ENCODE measurements at regions not wholly inside any gene's neighbourhood (a gene's known extent, or its start where the extent isn't known, plus 50 kb on each side); places are given as distances from the start of the nearest gene placed in this dataset.

DNA sequence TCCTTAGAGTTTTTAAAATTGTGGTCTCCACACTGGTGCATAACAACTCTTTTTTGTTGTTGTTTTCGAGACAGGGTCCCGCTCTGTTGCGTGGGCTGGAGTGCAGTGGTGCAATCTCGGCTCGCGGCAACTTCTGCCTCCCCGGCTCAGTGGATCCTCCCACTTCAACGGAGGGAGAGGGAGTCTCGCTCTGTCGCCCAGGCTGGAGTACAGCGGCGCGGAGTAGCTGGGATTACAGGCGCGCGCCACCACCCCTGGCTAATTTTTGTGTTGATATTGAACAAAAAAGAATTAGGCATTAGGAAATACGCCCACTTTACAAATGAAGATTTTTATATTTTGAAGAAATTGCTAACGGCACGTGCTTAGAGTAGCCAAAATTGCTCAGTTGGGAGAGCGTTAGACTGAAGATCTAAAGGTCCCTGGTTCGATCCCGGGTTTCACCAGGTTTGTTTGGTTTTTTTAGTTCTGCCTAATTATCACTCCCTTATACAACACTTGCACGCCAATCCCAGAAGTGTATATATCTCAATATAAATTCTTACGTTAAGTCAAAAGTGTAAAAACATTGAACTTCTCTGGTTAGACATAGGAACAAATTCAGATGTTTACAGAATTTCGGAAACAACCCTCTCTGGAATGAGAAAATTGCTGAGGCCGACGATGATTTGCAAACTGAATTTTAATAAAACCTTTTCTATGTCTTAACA is 159.6 kb downstream of the TRIM27 start:
- intact Hi-C loops (cut with DNase I): no loop called here
- no peak for ATAC-seq
- no peaks in the 10 kb centered on the region for H3K9me3 ChIP-seq
- no peaks in the 10 kb centered on the region for H3K4me1 ChIP-seq
- 39% methylated on average over 26 of the region's 27 CpGs for WGBS (ENCODE audit: insufficient coverage, low coverage, low lambda C conversion rate, missing lambda C conversion rate)
- H3K4me3 ChIP-seq: no peak overlapping the region
- no peak for DNase-seq
- H3K36me3 ChIP-seq: no peaks in the 10 kb centered on the region
- H3K27ac ChIP-seq: no peak overlapping the region
- peaks cover 0 to 17% of the 10 kb centered on the region in 2 donors for H3K27me3 ChIP-seq
- TF ChIP-seq, protein P1, sequence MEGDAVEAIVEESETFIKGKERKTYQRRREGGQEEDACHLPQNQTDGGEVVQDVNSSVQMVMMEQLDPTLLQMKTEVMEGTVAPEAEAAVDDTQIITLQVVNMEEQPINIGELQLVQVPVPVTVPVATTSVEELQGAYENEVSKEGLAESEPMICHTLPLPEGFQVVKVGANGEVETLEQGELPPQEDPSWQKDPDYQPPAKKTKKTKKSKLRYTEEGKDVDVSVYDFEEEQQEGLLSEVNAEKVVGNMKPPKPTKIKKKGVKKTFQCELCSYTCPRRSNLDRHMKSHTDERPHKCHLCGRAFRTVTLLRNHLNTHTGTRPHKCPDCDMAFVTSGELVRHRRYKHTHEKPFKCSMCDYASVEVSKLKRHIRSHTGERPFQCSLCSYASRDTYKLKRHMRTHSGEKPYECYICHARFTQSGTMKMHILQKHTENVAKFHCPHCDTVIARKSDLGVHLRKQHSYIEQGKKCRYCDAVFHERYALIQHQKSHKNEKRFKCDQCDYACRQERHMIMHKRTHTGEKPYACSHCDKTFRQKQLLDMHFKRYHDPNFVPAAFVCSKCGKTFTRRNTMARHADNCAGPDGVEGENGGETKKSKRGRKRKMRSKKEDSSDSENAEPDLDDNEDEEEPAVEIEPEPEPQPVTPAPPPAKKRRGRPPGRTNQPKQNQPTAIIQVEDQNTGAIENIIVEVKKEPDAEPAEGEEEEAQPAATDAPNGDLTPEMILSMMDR (IDR thresholded peaks at IDR 0.05): no peak
- TF ChIP-seq POLR2A (IDR thresholded peaks at IDR 0.05): no peak

DNA sequence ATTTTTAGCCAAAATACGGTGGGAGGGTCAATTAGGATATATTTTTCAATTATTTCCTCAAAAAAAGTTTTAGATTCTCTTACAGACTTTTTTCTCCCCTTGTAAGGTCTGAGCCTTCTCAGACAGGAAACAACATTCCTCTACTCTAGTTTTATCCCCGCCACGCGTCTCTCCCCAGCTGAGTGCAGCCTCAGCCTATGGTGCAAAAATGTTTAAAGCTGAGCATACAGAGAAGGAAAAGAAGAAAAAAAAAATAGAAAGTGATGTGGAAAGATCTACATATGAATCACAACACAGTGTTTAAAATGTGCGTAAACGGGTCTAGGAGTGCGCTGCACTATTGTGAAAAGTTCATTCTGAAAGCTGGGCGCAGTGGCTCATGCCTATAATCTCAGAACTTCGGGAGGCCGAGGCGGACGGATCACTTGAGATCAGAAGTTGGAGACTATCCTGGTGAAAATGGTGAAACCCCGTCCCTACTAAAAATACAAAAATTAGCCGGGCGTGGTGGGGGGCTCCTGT is 159.0 kb downstream of the TRIM27 start:
- TF ChIP-seq POLR2A (IDR thresholded peaks at IDR 0.05): no peak
- TF ChIP-seq, protein P1 (IDR thresholded peaks at IDR 0.05): no peak
- intact Hi-C loops (cut with DNase I): no loop called here
- DNase-seq: no peak
- Histone ChIP-seq H3K27me3 (peaks cover 0 to 17% of the 10 kb centered on the region in 2 donors), H3K36me3 (no peaks in the 10 kb centered on the region), H3K4me1 (no peaks in the 10 kb centered on the region), H3K4me3 (no peak overlapping the region), H3K9me3 (no peaks in the 10 kb centered on the region), H3K27ac (no peak overlapping the region)
- ATAC-seq: no peak
- WGBS (ENCODE audit: insufficient coverage, low coverage, low lambda C conversion rate, missing lambda C conversion rate): 18% methylated on average over 15 of the region's 15 CpGs

DNA sequence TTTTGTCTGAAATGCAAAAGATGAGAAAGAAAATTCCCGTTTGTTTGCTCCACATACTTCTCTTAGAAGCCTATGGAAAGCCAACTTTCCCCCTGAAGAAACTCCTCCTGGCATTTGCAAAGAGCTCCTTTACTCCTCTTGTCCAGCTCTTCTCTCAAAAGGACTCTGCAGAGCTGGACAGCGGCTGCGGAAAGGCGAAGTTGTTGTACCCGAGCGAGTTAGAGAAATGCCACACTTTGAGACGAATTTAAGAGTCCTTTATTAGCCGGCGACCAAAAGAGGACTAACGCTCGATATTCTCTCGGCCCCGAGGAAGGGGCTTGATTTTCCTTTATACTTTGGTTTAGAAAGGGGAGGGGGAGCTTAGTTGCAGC is 157.8 kb downstream of the TRIM27 start:
- Histone ChIP-seq H3K36me3 (no peaks in the 10 kb centered on the region), H3K4me3 (no peak overlapping the region), H3K27me3 (peaks cover 0 to 17% of the 10 kb centered on the region in 2 donors), H3K27ac (no peak overlapping the region), H3K4me1 (no peaks in the 10 kb centered on the region), H3K9me3 (no peaks in the 10 kb centered on the region)
- no peak for ATAC-seq
- intact Hi-C loops (cut with DNase I): no loop called here
- TF ChIP-seq, protein P1 (IDR thresholded peaks at IDR 0.05): no peak
- TF ChIP-seq POLR2A (IDR thresholded peaks at IDR 0.05): no peak
- no peak for DNase-seq
- 1% methylated on average over 12 of the region's 13 CpGs for WGBS (ENCODE audit: insufficient coverage, low coverage, low lambda C conversion rate, missing lambda C conversion rate)

DNA sequence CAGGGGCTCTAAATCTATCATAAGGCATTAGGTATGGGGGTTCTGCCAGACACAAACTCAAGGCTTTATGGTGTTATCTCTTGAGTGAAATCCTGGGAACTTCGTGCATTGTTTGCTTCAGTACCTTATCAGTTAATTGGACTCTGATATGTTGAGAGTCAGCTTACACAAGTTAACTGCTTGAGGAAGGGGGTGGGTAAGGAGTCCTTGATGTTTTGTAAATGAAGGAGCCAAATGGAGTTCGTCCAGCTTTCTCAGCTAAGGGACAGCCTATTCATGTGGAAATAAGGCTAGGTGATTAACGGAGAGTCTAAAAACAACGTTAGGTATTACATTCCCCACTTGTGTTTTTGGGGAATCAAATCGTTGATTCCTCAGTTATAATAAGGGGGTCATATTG is 157.4 kb downstream of the TRIM27 start:
- Histone ChIP-seq H3K9me3 (no peaks in the 10 kb centered on the region), H3K4me1 (no peaks in the 10 kb centered on the region), H3K27me3 (peaks cover 0 to 17% of the 10 kb centered on the region in 2 donors), H3K4me3 (no peak overlapping the region), H3K27ac (no peak overlapping the region), H3K36me3 (no peaks in the 10 kb centered on the region)
- TF ChIP-seq, protein P1 (IDR thresholded peaks at IDR 0.05): no peak
- TF ChIP-seq POLR2A (IDR thresholded peaks at IDR 0.05): no peak
- WGBS (ENCODE audit: insufficient coverage, low coverage, low lambda C conversion rate, missing lambda C conversion rate): 5% methylated on average over 5 of the region's 5 CpGs
- intact Hi-C loops (cut with DNase I): no loop called here
- DNase-seq (no peak), ATAC-seq (no peak)

Measured in right lobe of liver (tissue), 6 donors.